ENCODE measurements at regions not wholly inside any gene's neighbourhood (a gene's known extent, or its start where the extent isn't known, plus 50 kb on each side); places are given as distances from the start of the nearest gene placed in this dataset.

GRCh38 chr17:79679631-79680317 is 51.0 kb upstream of the ENPP7 start:
- TF ChIP-seq EZH2 (IDR thresholded peaks at IDR 0.05; ENCODE audit: borderline replicate concordance, low read depth, low read length, poor library complexity, severe bottlenecking): no peak
- TF ChIP-seq CTCF (conservative IDR thresholded peaks at IDR 0.05; ENCODE audit: low read depth, low read length): no peak

All from A673 (cell line).